Dendritic cell treated with granulocyte-macrophage colony-stimulating factor and Interleukin-4, amounts not matched to agents 40 ng/mL and 50 ng/mL, for 4 days (primary cell): ENCODE measurements at regions not wholly inside any gene's neighbourhood (a gene's known extent, or its start where the extent isn't known, plus 50 kb on each side); places are given as distances from the start of the nearest gene placed in this dataset.

Experiments used
- H3K27ac Mint-ChIP-seq: one replicate; pipeline ENCODE4 v1.8.0; 2022; ENCODE audit warnings: mild to moderate bottlenecking, mixed read lengths
- H3K27me3 Mint-ChIP-seq: one replicate; pipeline ENCODE4 v1.8.0; 2022; ENCODE audit warnings: mild to moderate bottlenecking, mixed read lengths
- H3K36me3 Mint-ChIP-seq: one replicate; pipeline ENCODE4 v1.8.0; 2022; ENCODE audit warnings: low read depth, mixed read lengths
- H3K4me1 Mint-ChIP-seq: one replicate; pipeline ENCODE4 v1.8.0; 2022; ENCODE audit warnings: low read depth, mixed read lengths
- H3K4me3 Mint-ChIP-seq: one replicate; pipeline ENCODE4 v1.8.0; 2022; ENCODE audit warnings: mild to moderate bottlenecking, moderate library complexity, mixed read lengths
- H3K9me3 Mint-ChIP-seq: one replicate; pipeline ENCODE4 v1.8.0; 2022; ENCODE audit warnings: mixed read lengths
- intact Hi-C: fragments of 100-400 bp; cut with micrococcal nuclease; formaldehyde crosslinking; loops from one replicate; pipeline ENCODE4 v1.15.0; 2022

GRCh38 chr2:146025519-146025918 lies 1505.6 kb upstream of the ZEB2 start:
- Mint-ChIP-seq H3K36me3 (no peaks in the 10 kb centered on the region), H3K4me3 (no peak overlapping the region), H3K27ac (no peak overlapping the region), H3K9me3 (peaks cover 6% of the 10 kb centered on the region), H3K4me1 (no peaks in the 10 kb centered on the region), H3K27me3 (no peaks in the 10 kb centered on the region)
- intact Hi-C loops = no loop called here

- H3K27me3 Mint-ChIP-seq = no peaks in the 10 kb centered on the region
- intact Hi-C loops = no loop called here
- H3K9me3 Mint-ChIP-seq = peaks cover 6% of the 10 kb centered on the region
- H3K27ac Mint-ChIP-seq = no peak overlapping the region
- no peaks in the 10 kb centered on the region for H3K36me3 Mint-ChIP-seq
- H3K4me3 Mint-ChIP-seq = no peak overlapping the region
- H3K4me1 Mint-ChIP-seq = no peaks in the 10 kb centered on the region
Measured at GRCh38 chr2:146024212-146024743, 1504.4 kb upstream of the ZEB2 start.

- no peaks in the 10 kb centered on the region for H3K27me3 Mint-ChIP-seq
- no peaks in the 10 kb centered on the region for H3K9me3 Mint-ChIP-seq
- no peak overlapping the region for H3K27ac Mint-ChIP-seq
- no peaks in the 10 kb centered on the region for H3K4me1 Mint-ChIP-seq
- no peaks in the 10 kb centered on the region for H3K36me3 Mint-ChIP-seq
- intact Hi-C loops = no loop called here
- no peak overlapping the region for H3K4me3 Mint-ChIP-seq
Measured at GRCh38 chr2:146004462-146004861, 1484.5 kb upstream of the ZEB2 start.

- Mint-ChIP-seq H3K36me3 (no peaks in the 10 kb centered on the region), H3K27me3 (no peaks in the 10 kb centered on the region), H3K4me3 (no peak overlapping the region), H3K9me3 (no peaks in the 10 kb centered on the region), H3K4me1 (no peaks in the 10 kb centered on the region), H3K27ac (no peak overlapping the region)
- intact Hi-C loops = no loop called here
Measured at GRCh38 chr2:146003337-146003736, 1483.4 kb upstream of the ZEB2 start.

GRCh38 chr2:145994910-145995309 lies 1475.0 kb upstream of the ZEB2 start:
- Mint-ChIP-seq H3K9me3 (peaks cover 31% of the 10 kb centered on the region), H3K4me1 (no peaks in the 10 kb centered on the region), H3K36me3 (no peaks in the 10 kb centered on the region), H3K27ac (no peak overlapping the region), H3K4me3 (no peak overlapping the region), H3K27me3 (no peaks in the 10 kb centered on the region)
- intact Hi-C loops = no loop called here

GRCh38 chr2:145992572-145992971 lies 1472.7 kb upstream of the ZEB2 start:
- Mint-ChIP-seq H3K27ac (no peak overlapping the region), H3K9me3 (peaks cover 31% of the 10 kb centered on the region), H3K4me3 (no peak overlapping the region), H3K36me3 (no peaks in the 10 kb centered on the region), H3K4me1 (no peaks in the 10 kb centered on the region), H3K27me3 (no peaks in the 10 kb centered on the region)
- intact Hi-C loops = no loop called here

- intact Hi-C loops = no loop called here
- Mint-ChIP-seq H3K4me3 (no peak overlapping the region), H3K4me1 (no peaks in the 10 kb centered on the region), H3K27ac (no peak overlapping the region), H3K27me3 (no peaks in the 10 kb centered on the region), H3K36me3 (no peaks in the 10 kb centered on the region), H3K9me3 (peaks cover 7% of the 10 kb centered on the region)
Measured at GRCh38 chr2:145987793-145988192, 1467.9 kb upstream of the ZEB2 start.

GRCh38 chr2:145985517-145985916 lies 1465.6 kb upstream of the ZEB2 start:
- H3K27ac Mint-ChIP-seq = no peak overlapping the region
- H3K4me1 Mint-ChIP-seq = no peaks in the 10 kb centered on the region
- no peaks in the 10 kb centered on the region for H3K36me3 Mint-ChIP-seq
- no peak overlapping the region for H3K4me3 Mint-ChIP-seq
- intact Hi-C loops = no loop called here
- H3K9me3 Mint-ChIP-seq = no peaks in the 10 kb centered on the region
- H3K27me3 Mint-ChIP-seq = no peaks in the 10 kb centered on the region

- intact Hi-C loops = no loop called here
- H3K9me3 Mint-ChIP-seq = no peaks in the 10 kb centered on the region
- H3K27me3 Mint-ChIP-seq = no peaks in the 10 kb centered on the region
- no peaks in the 10 kb centered on the region for H3K4me1 Mint-ChIP-seq
- no peak overlapping the region for H3K27ac Mint-ChIP-seq
- H3K4me3 Mint-ChIP-seq = no peak overlapping the region
- H3K36me3 Mint-ChIP-seq = no peaks in the 10 kb centered on the region
Measured at GRCh38 chr2:145984580-145984979, 1464.7 kb upstream of the ZEB2 start.

- Mint-ChIP-seq H3K27ac (no peak overlapping the region), H3K4me3 (no peak overlapping the region), H3K4me1 (no peaks in the 10 kb centered on the region), H3K9me3 (no peaks in the 10 kb centered on the region), H3K27me3 (no peaks in the 10 kb centered on the region), H3K36me3 (no peaks in the 10 kb centered on the region)
- intact Hi-C loops = no loop called here
Measured at GRCh38 chr2:145980318-145980717, 1460.4 kb upstream of the ZEB2 start.

- Mint-ChIP-seq H3K4me1 (no peaks in the 10 kb centered on the region), H3K4me3 (no peak overlapping the region), H3K27ac (no peak overlapping the region), H3K27me3 (no peaks in the 10 kb centered on the region), H3K9me3 (no peaks in the 10 kb centered on the region), H3K36me3 (no peaks in the 10 kb centered on the region)
- intact Hi-C loops = no loop called here
Measured at GRCh38 chr2:145975406-145975805, 1455.5 kb upstream of the ZEB2 start.

GRCh38 chr2:145961846-145962245 lies 1441.9 kb upstream of the ZEB2 start:
- Mint-ChIP-seq H3K4me3 (no peak overlapping the region), H3K27ac (no peak overlapping the region), H3K36me3 (no peaks in the 10 kb centered on the region), H3K9me3 (peaks cover 52% of the 10 kb centered on the region), H3K4me1 (no peaks in the 10 kb centered on the region), H3K27me3 (no peaks in the 10 kb centered on the region)
- intact Hi-C loops = no loop called here

GRCh38 chr2:145960479-145961163 lies 1440.7 kb upstream of the ZEB2 start:
- Mint-ChIP-seq H3K36me3 (no peaks in the 10 kb centered on the region), H3K4me3 (no peak overlapping the region), H3K4me1 (no peaks in the 10 kb centered on the region), H3K9me3 (peaks cover 62% of the 10 kb centered on the region), H3K27ac (no peak overlapping the region), H3K27me3 (no peaks in the 10 kb centered on the region)
- intact Hi-C loops = no loop called here

- no peaks in the 10 kb centered on the region for H3K4me1 Mint-ChIP-seq
- intact Hi-C loops = no loop called here
- peaks cover 64% of the 10 kb centered on the region for H3K9me3 Mint-ChIP-seq
- H3K27ac Mint-ChIP-seq = no peak overlapping the region
- H3K4me3 Mint-ChIP-seq = no peak overlapping the region
- H3K36me3 Mint-ChIP-seq = no peaks in the 10 kb centered on the region
- H3K27me3 Mint-ChIP-seq = no peaks in the 10 kb centered on the region
Measured at GRCh38 chr2:145958611-145959010, 1438.7 kb upstream of the ZEB2 start.

- intact Hi-C loops = no loop called here
- no peak overlapping the region for H3K4me3 Mint-ChIP-seq
- no peaks in the 10 kb centered on the region for H3K27me3 Mint-ChIP-seq
- no peaks in the 10 kb centered on the region for H3K4me1 Mint-ChIP-seq
- H3K27ac Mint-ChIP-seq = no peak overlapping the region
- no peaks in the 10 kb centered on the region for H3K36me3 Mint-ChIP-seq
- peaks cover 71% of the 10 kb centered on the region for H3K9me3 Mint-ChIP-seq
Measured at GRCh38 chr2:145957929-145958328, 1438.0 kb upstream of the ZEB2 start.
